CD14-positive monocyte (primary cell): ENCODE measurements at regions not wholly inside any gene's neighbourhood (a gene's known extent, or its start where the extent isn't known, plus 50 kb on each side); places are given as distances from the start of the nearest gene placed in this dataset.

Experiments used
- DNase-seq, 3 donors: peaks; one replicate each; pipeline ENCODE4 v3.0.0-alpha.2; 2011 to 2022
- H2AFZ ChIP-seq: 2 replicates; pipeline ENCODE4 v1.6.0; 2012; ENCODE audit warnings: mild to moderate bottlenecking, low read depth, low read length, inconsistent platforms; ENCODE audit not compliant: insufficient read depth, poor library complexity, severe bottlenecking
- H3K27ac ChIP-seq, 2 donors: 1 replicate in 1 of 2; 2 replicates in 1 of 2; pipeline ENCODE4 v1.5.1; 2012 to 2013; ENCODE audit warnings: low read length in 2 of 2, control low read depth in 1 of 2, inconsistent platforms in 1 of 2, low read depth in 1 of 2, mild to moderate bottlenecking in 1 of 2
- H3K27me3 ChIP-seq, 2 donors: one replicate each; pipeline versions ENCODE4 v1.6.0 to v1.6.1; 2011 to 2013; ENCODE audit warnings: low read length in 2 of 2; ENCODE audit not compliant: control insufficient read depth in 2 of 2, insufficient read depth in 2 of 2
- H3K36me3 ChIP-seq, 2 donors: replicated peaks in 1 of 2; 1 replicate in 1 of 2; 2 replicates in 1 of 2; pipeline versions ENCODE4 v1.5.1 to v1.6.1; 2012 to 2013; ENCODE audit warnings: low read length in 2 of 2, control low read depth in 1 of 2, inconsistent platforms in 1 of 2, mild to moderate bottlenecking in 1 of 2; ENCODE audit not compliant: insufficient read depth in 2 of 2, control insufficient read depth in 1 of 2
- H3K4me1 ChIP-seq, 2 donors: 1 replicate in 1 of 2; 2 replicates in 1 of 2; pipeline versions ENCODE4 v1.5.1 to v1.6.1; 2012 to 2013; ENCODE audit warnings: low read length in 2 of 2, control low read depth in 1 of 2, inconsistent platforms in 1 of 2, mild to moderate bottlenecking in 1 of 2, moderate library complexity in 1 of 2; ENCODE audit not compliant: insufficient read depth in 2 of 2, control insufficient read depth in 1 of 2
- H3K4me2 ChIP-seq: replicated peaks from 2 replicates; pipeline ENCODE3; 2012; ENCODE audit warnings: low read length, moderate library complexity, mild to moderate bottlenecking; ENCODE audit not compliant: poor library complexity, severe bottlenecking; ENCODE audit errors: extremely low read depth
- H3K4me3 ChIP-seq, 3 experiments: fragments of 200-600 bp in 1 of 3; sonication (generic) in 1 of 3; replicated peaks in 1 of 3; 1 replicate in 2 of 3; 2 replicates in 1 of 3; pipeline ENCODE4 v1.5.1; 2011 to 2013; ENCODE audit warnings: low read length in 3 of 3, mild to moderate bottlenecking in 3 of 3, control low read depth in 2 of 3, low read depth in 2 of 3, inconsistent platforms in 1 of 3, moderate library complexity in 1 of 3
- H3K79me2 ChIP-seq: 2 replicates; pipeline ENCODE4 v1.6.0; 2012; ENCODE audit warnings: mild to moderate bottlenecking, control low read depth, inconsistent platforms, low read length, moderate library complexity; ENCODE audit not compliant: insufficient read depth
- H3K9ac ChIP-seq: 2 replicates; pipeline ENCODE4 v1.6.0; 2017; ENCODE audit warnings: low read length, mild to moderate bottlenecking; ENCODE audit not compliant: insufficient read depth, poor library complexity, severe bottlenecking
- H3K9me3 ChIP-seq, 2 donors: replicated peaks in 1 of 2; 1 replicate in 1 of 2; 2 replicates in 1 of 2; pipeline versions ENCODE4 v1.5.1 to v1.6.1; 2012 to 2013; ENCODE audit warnings: low read length in 2 of 2, control low read depth in 1 of 2; ENCODE audit not compliant: control insufficient read depth in 1 of 2, insufficient read depth in 1 of 2
- H4K20me1 ChIP-seq: 2 replicates; pipeline ENCODE4 v1.6.0; 2012; ENCODE audit warnings: mild to moderate bottlenecking, low read length, control low read depth, moderate library complexity; ENCODE audit not compliant: insufficient read depth
- H3K27ac Mint-ChIP-seq, 7 donors: one replicate each; pipeline ENCODE4 v1.8.0; 2020; ENCODE audit warnings: mild to moderate bottlenecking in 7 of 7, mixed read lengths in 7 of 7, moderate library complexity in 6 of 7, inconsistent platforms in 2 of 7
- H3K27me3 Mint-ChIP-seq, 3 donors: one replicate each; pipeline ENCODE4 v1.8.0; 2021 to 2022; ENCODE audit warnings: low read depth in 3 of 3, mild to moderate bottlenecking in 3 of 3, mixed read lengths in 3 of 3, moderate library complexity in 3 of 3, inconsistent platforms in 1 of 3
- H3K36me3 Mint-ChIP-seq, 2 donors: one replicate each; pipeline ENCODE4 v1.8.0; 2020; ENCODE audit warnings: mixed read lengths in 2 of 2, inconsistent platforms in 1 of 2, mild to moderate bottlenecking in 1 of 2
- H3K4me1 Mint-ChIP-seq: one replicate; pipeline ENCODE4 v1.8.0; 2020; ENCODE audit warnings: mild to moderate bottlenecking, mixed read lengths
- H3K4me3 Mint-ChIP-seq, 2 donors: one replicate each; pipeline ENCODE4 v1.8.0; 2020; ENCODE audit warnings: mild to moderate bottlenecking in 2 of 2, mixed read lengths in 2 of 2, moderate library complexity in 1 of 2
- H3K9me3 Mint-ChIP-seq, 7 donors: one replicate each; pipeline ENCODE4 v1.8.0; 2020 to 2022; ENCODE audit warnings: mixed read lengths in 7 of 7, mild to moderate bottlenecking in 6 of 7, moderate library complexity in 6 of 7, inconsistent platforms in 2 of 7
- CTCF ChIP-seq: fragments of 200-600 bp; IDR thresholded peaks from one replicate; pipeline ENCODE4 v1.8.0; 2022; ENCODE audit warnings: antibody characterized with exemption, mild to moderate bottlenecking
- WGBS: methylation state at CpG from one replicate; pipeline ENCODE4 v1.1.5; 2013; ENCODE audit warnings: missing lambda C conversion rate; ENCODE audit not compliant: insufficient coverage; 5-methylcytosine and 5-hydroxymethylcytosine counted together
- intact Hi-C, 2 donors: fragments of 100-400 bp; cut with micrococcal nuclease; formaldehyde crosslinking; loops; one replicate each; pipeline versions ENCODE4 v1.15.0 to v1.15.1; 2023

- H3K27me3 Mint-ChIP-seq = peaks cover 0 to 5% (median 0%) of the 10 kb centered on the region in 3 donors
- no peaks in the 10 kb centered on the region for H3K79me2 ChIP-seq
- no peaks in the 10 kb centered on the region for H3K36me3 ChIP-seq
- H3K9ac ChIP-seq = no peak overlapping the region
- no peak overlapping the region for H2AFZ ChIP-seq
- no peaks in the 10 kb centered on the region for H3K9me3 Mint-ChIP-seq
- H3K27me3 ChIP-seq = no peaks in the 10 kb centered on the region
- H3K4me3 Mint-ChIP-seq = no peak overlapping the region
- no peak for TF ChIP-seq CTCF
- H3K4me2 ChIP-seq = no peak overlapping the region
- no peak overlapping the region for H3K4me3 ChIP-seq
- DNase-seq = no peak
- intact Hi-C loops = no loop called here
- no CpG with 5 or more reads among the region's 2 CpGs for WGBS
- H4K20me1 ChIP-seq = no peaks in the 10 kb centered on the region
- H3K27ac ChIP-seq = no peak overlapping the region
- H3K4me1 Mint-ChIP-seq = no peaks in the 10 kb centered on the region
- H3K4me1 ChIP-seq = no peaks in the 10 kb centered on the region
- H3K36me3 Mint-ChIP-seq = no peaks in the 10 kb centered on the region
- no peak overlapping the region for H3K27ac Mint-ChIP-seq
- H3K9me3 ChIP-seq = no peaks in the 10 kb centered on the region
Observed at GRCh38 chr11:128300785-128301184, 286.6 kb downstream of the ETS1 start.

GRCh38 chr11:128299132-128299726 is 288.1 kb downstream of the ETS1 start:
- H4K20me1 ChIP-seq = no peaks in the 10 kb centered on the region
- H3K36me3 ChIP-seq = no peaks in the 10 kb centered on the region
- H3K27ac Mint-ChIP-seq = no peak overlapping the region
- H3K27me3 ChIP-seq = no peaks in the 10 kb centered on the region
- H3K36me3 Mint-ChIP-seq = no peaks in the 10 kb centered on the region
- no peaks in the 10 kb centered on the region for H3K9me3 Mint-ChIP-seq
- peaks cover 0 to 5% (median 0%) of the 10 kb centered on the region in 3 donors for H3K27me3 Mint-ChIP-seq
- no peak overlapping the region for H3K9ac ChIP-seq
- H3K4me2 ChIP-seq = no peak overlapping the region
- no peaks in the 10 kb centered on the region for H3K79me2 ChIP-seq
- H3K4me1 ChIP-seq = no peaks in the 10 kb centered on the region
- no peak for TF ChIP-seq CTCF
- WGBS = 100% methylated on average over 2 of the region's 6 CpGs
- H3K27ac ChIP-seq = no peak overlapping the region
- H3K9me3 ChIP-seq = no peaks in the 10 kb centered on the region
- H2AFZ ChIP-seq = no peak overlapping the region
- no peak overlapping the region for H3K4me3 Mint-ChIP-seq
- H3K4me3 ChIP-seq = no peak overlapping the region
- no peak for DNase-seq
- H3K4me1 Mint-ChIP-seq = no peaks in the 10 kb centered on the region
- intact Hi-C loops = loop anchor here in 1 of 2 donors (10.0 kb wide), 1 partner anchor 466 kb away; no protein-coding TSS in a partner anchor
